RWPE2 (cell line): ENCODE measurements at regions not wholly inside any gene's neighbourhood (a gene's known extent, or its start where the extent isn't known, plus 50 kb on each side); places are given as distances from the start of the nearest gene placed in this dataset.

Experiments
- ATAC-seq: fragments of 200-7000 bp; cut with Tn5 transposase; 3 replicates; pipeline ENCODE4 v1.9.1; 2021; ENCODE audit warnings: low read depth
- DNase-seq: peaks from one replicate; pipeline ENCODE4 v3.0.0-alpha.2; 2020; ENCODE audit warnings: low spot score
- H3K27ac ChIP-seq: fragments of 450-650 bp; 2 replicates; pipeline ENCODE4 v1.5.1; 2017; ENCODE audit warnings: mild to moderate bottlenecking; ENCODE audit not compliant: poor library complexity, severe bottlenecking
- H3K27me3 ChIP-seq: fragments of 250-450 bp; sonication (Bioruptor Pico); 2 replicates; pipeline ENCODE4 v1.5.1; 2021; ENCODE audit warnings: mild to moderate bottlenecking, moderate library complexity; ENCODE audit not compliant: insufficient read depth, poor library complexity, severe bottlenecking
- H3K36me3 ChIP-seq: fragments of 250-450 bp; sonication (Bioruptor Pico); 2 replicates; pipeline ENCODE4 v1.5.1; 2020; ENCODE audit warnings: low read depth, mild to moderate bottlenecking, moderate library complexity
- H3K4me1 ChIP-seq: fragments of 250-450 bp; sonication (Bioruptor Pico); 2 replicates; pipeline ENCODE4 v1.5.1; 2021; ENCODE audit warnings: mild to moderate bottlenecking, moderate library complexity; ENCODE audit not compliant: insufficient read depth, poor library complexity, severe bottlenecking
- H3K4me3 ChIP-seq: fragments of 250-450 bp; sonication (Bioruptor Pico); 2 replicates; pipeline ENCODE4 v1.5.1; 2021; ENCODE audit warnings: mild to moderate bottlenecking, moderate library complexity; ENCODE audit not compliant: severe bottlenecking
- H3K9me3 ChIP-seq: fragments of 250-450 bp; sonication (Bioruptor Pico); 2 replicates; pipeline ENCODE4 v1.5.1; 2021; ENCODE audit warnings: mild to moderate bottlenecking, moderate library complexity; ENCODE audit not compliant: severe bottlenecking
- TF ChIP-seq, protein P1 (sequence below): fragments of 450-650 bp; IDR thresholded peaks from one replicate; pipeline ENCODE4 v1.5.1; 2017; ENCODE audit warnings: mild to moderate bottlenecking, moderate library complexity; ENCODE audit not compliant: poor library complexity, severe bottlenecking

- no peaks in the 10 kb centered on the region for H3K9me3 ChIP-seq
- ATAC-seq: no peak
These were observed 1632.7 kb downstream of the OTOL1 start for GRCh38 chr3:163129287-163129686.

DNA sequence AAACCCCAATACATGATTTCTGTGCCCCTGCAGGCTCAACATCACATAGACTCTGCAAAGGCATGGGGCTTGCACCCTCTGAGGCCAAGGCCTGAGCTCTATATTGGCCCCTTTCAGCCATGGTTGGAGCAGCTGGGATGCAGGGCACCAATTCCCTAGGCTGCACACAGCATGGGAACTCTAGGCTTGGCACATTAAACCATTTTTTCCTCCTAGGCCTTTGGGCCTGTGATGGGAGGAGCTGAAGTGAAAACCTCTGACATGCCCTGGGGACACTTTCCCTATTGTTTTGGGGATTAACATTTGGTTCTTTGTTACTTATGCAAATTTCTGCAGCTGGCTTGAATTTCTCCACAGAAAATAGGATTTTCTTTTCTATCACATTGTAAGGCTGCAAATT is 1629.5 kb downstream of the OTOL1 start:
- peaks cover 2% of the 10 kb centered on the region for H3K9me3 ChIP-seq
- no peak for ATAC-seq
- TF ChIP-seq, protein P1, sequence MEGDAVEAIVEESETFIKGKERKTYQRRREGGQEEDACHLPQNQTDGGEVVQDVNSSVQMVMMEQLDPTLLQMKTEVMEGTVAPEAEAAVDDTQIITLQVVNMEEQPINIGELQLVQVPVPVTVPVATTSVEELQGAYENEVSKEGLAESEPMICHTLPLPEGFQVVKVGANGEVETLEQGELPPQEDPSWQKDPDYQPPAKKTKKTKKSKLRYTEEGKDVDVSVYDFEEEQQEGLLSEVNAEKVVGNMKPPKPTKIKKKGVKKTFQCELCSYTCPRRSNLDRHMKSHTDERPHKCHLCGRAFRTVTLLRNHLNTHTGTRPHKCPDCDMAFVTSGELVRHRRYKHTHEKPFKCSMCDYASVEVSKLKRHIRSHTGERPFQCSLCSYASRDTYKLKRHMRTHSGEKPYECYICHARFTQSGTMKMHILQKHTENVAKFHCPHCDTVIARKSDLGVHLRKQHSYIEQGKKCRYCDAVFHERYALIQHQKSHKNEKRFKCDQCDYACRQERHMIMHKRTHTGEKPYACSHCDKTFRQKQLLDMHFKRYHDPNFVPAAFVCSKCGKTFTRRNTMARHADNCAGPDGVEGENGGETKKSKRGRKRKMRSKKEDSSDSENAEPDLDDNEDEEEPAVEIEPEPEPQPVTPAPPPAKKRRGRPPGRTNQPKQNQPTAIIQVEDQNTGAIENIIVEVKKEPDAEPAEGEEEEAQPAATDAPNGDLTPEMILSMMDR: no peak

More at GRCh38 chr3:163129287-163129686, 1632.7 kb downstream of the OTOL1 start:
- TF ChIP-seq, protein P1: no peak
- Histone ChIP-seq H3K36me3 (no peaks in the 10 kb centered on the region), H3K27me3 (no peaks in the 10 kb centered on the region), H3K4me3 (no peak overlapping the region), H3K27ac (no peak overlapping the region), H3K4me1 (no peaks in the 10 kb centered on the region)
- no peak for DNase-seq

More for the DNA sequence above, 1629.5 kb downstream of the OTOL1 start:
- H3K4me1 ChIP-seq: no peaks in the 10 kb centered on the region
- DNase-seq: no peak
- no peak overlapping the region for H3K27ac ChIP-seq
- H3K27me3 ChIP-seq: no peaks in the 10 kb centered on the region
- H3K36me3 ChIP-seq: no peaks in the 10 kb centered on the region
- no peak overlapping the region for H3K4me3 ChIP-seq
